HS-27A (cell line): ENCODE measurements at regions not wholly inside any gene's neighbourhood (a gene's known extent, or its start where the extent isn't known, plus 50 kb on each side); places are given as distances from the start of the nearest gene placed in this dataset.

ENCODE experiments used
- DNase-seq: peaks from one replicate; pipeline ENCODE4 v3.0.0-alpha.2; 2012; ENCODE audit warnings: low read depth, missing footprints

GRCh38 chr7:25911738-25912607 lies 240.0 kb upstream of the NFE2L3 start:
- DNase-seq, result no peak

DNA sequence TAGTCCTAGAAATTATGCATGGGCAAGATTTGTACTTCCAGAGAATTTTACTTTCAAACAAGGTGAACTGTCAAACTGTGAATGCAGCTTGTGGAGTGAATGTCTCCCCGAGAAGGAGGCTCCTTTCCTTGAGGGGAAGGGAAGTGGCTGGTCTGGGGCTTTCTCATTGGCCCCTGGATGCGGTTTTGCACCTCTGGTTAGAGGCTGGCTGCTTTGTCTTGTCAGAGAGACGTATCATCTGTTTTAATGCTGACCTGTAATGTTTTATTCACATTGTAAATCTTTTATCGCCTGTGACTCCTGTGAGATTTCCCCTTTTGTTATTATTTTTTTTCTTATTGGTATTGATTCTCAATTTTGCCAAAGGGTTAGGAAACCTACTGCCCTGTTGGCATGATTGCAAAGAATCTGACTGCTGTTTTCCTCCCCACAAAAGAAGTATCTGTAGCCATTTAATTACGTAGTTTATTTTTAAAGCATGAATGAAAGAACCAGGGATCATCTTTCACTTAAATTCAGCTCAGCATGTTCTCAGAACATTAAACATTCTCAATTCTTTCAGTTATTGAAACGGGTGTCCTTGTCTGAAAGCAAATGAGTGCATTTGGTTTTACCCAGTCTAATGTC lies 238.3 kb upstream of the NFE2L3 start:
- DNase-seq, result no peak

- DNase-seq, result no peak
Measured at GRCh38 chr7:25918731-25919130, 233.3 kb upstream of the NFE2L3 start.

GRCh38 chr7:25922296-25922695 lies 229.7 kb upstream of the NFE2L3 start:
- no peak for DNase-seq

GRCh38 chr7:25923741-25924460 lies 228.1 kb upstream of the NFE2L3 start:
- DNase-seq, result no peak

GRCh38 chr7:25926009-25926408 lies 226.0 kb upstream of the NFE2L3 start:
- DNase-seq, result no peak

DNA sequence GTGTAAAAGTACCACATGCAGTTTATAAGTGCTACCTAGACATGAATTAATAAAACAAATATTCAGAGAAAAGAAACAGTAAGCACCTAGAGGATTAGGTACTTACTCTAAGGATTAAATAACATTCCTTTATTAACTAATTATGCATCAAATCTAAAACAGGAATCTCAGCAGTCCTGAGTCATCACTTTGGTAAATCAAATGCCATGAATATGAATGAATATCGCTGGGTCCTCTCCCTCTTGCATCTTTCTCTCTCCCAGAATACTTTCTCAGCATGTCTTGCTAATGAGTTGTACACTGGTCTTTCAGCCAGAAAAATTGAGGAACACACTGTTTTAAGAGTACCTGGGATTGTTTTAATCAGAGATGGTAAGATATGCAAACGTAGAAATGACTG lies 225.5 kb upstream of the NFE2L3 start:
- no peak for DNase-seq

- no peak for DNase-seq
Measured at GRCh38 chr7:25926891-25927625, 224.9 kb upstream of the NFE2L3 start.

- DNase-seq, result no peak
Measured at GRCh38 chr7:25927626-25927978, 224.4 kb upstream of the NFE2L3 start.

DNA sequence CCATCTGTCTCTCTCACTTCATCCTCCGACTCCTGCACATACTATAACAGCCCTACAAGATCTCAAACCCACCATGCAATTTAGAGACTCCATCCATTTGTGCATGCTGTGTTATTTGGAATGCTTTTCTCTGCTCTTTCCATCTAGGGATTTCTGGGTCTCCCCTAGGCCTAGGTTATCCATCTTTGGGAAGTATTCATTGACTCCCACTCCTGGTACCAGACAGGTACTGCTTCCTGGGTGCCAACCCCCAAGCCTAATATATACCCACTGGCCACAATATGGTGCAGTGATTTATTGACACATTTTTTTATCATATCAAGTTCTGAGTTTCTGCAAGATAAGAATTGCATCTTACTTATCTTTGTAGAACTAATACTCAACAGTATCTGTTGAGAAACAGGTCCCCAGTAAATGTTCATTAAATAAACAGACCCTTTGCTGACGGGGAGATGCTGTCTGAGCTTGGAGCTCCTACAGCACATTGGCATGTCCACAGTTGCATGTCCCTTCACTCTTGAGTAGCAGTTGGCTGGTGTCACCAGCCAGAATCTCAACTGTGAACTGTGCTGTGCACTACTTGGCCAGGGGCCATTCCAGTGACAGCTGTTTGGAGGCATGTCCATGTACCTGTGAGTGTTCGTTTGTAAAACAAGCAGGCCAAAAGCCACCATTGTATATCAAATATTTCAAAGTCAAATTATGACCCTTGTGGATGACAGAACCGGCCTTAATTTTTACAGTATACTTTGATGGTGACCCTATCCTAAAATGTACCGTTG lies 223.3 kb upstream of the NFE2L3 start:
- no peak for DNase-seq

DNA sequence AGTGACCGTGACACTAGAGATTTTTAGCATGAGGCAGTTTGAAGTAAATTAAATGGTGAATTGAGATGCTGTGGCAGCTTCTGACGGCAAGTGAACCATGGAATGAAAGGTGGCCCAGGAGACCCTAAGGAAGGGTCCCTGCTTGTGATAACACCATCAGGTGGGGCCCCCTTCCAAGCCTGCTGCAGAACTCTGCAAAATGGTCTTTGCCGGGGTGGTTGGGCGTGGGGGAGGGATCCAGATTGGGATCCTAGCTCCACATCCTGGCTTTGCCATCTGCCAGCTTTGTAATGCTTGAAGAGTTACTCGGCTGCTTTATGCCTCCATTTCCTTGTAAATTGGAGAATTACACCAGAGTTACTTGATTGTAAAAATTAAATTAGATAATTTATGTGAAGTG lies 222.6 kb upstream of the NFE2L3 start:
- DNase-seq, result no peak

GRCh38 chr7:25930492-25931048 lies 221.4 kb upstream of the NFE2L3 start:
- DNase-seq, result no peak

DNA sequence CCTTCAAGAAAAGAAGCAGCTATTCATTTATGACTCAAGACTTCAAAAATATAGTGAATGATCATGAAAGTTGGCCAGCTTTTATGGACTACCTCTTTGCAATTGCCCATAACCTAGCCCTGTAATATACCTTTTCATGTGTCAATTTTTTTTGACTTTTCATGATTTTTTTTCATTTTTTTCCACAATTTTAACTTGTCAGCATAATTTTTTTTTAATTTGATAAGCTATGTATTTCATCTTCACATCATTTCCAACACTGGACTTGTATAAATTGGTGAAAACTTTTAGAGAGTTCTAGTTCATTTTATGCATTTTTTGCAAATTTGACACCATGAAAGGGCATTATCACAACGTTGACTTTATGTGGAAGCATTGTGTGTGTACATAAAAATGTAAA lies 220.8 kb upstream of the NFE2L3 start:
- DNase-seq, result no peak

DNA sequence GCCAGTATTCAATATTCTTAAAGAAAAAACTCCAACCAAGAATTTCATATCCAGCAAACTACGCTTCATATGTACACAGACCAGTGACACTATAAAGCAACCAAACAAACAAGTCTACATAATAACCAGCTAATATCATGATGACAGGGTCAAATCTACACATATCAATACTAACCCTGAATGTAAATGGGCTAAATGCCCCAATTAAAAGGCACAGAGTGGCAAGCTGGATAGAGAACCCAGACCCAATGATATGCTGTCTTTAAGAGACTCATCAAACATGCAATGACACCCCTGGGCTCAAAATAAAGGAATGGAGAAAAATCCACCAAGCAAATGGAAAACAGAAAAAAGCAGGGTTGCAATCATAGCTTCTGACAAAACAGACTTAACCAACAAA lies 218.1 kb upstream of the NFE2L3 start:
- DNase-seq, result no peak

GRCh38 chr7:25940086-25940906 lies 211.7 kb upstream of the NFE2L3 start:
- no peak for DNase-seq

- DNase-seq, result no peak
Measured at GRCh38 chr7:25944777-25945515, 207.1 kb upstream of the NFE2L3 start.

DNA sequence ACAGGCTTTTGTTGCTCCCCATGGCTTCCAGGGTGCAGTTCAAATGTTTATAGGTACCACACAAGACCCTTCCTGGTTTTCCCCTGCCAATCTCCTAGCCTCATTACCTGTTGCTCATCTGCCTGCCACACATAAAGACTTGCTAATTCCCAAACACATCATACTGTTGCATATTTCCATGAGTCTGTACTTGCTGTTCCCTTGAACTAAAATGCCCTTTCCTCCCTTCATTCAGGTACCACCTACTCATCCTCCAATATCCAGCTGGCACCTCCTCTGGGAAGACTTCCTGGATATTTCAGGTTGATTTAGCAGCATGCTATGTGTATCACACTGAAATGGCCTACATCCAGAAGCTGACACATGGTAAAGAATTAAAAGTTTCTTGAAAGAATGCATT lies 206.4 kb upstream of the NFE2L3 start:
- no peak for DNase-seq

GRCh38 chr7:25946181-25946580 lies 205.8 kb upstream of the NFE2L3 start:
- no peak for DNase-seq

- DNase-seq, result no peak
Measured at GRCh38 chr7:25947669-25948516, 204.1 kb upstream of the NFE2L3 start.
